RWPE1 (cell line): ENCODE measurements at regions not wholly inside any gene's neighbourhood (a gene's known extent, or its start where the extent isn't known, plus 50 kb on each side); places are given as distances from the start of the nearest gene placed in this dataset.

ENCODE experiments used
- CTCF ChIA-PET: fragments of 350-600 bp; sonication (Branson Sonifier 250); formaldehyde crosslinking; extraction: SDS; loops from one replicate; lab custom pipeline; 2021; lab: Yijun Ruan, JAX
- POLR2A ChIA-PET: fragments of 400-600 bp; formaldehyde crosslinking; extraction: SDS; loops from one replicate; lab custom pipeline; 2020; ENCODE audit warnings: antibody characterized with exemption; ENCODE audit not compliant: low non-redundant PET; lab: Yijun Ruan, JAX
- DNase-seq: peaks from one replicate; pipeline ENCODE4 v3.0.0; 2012; ENCODE audit warnings: low spot score
- H3K27ac ChIP-seq: fragments of 450-650 bp; 2 replicates; pipeline ENCODE4 v1.5.1; 2017
- CTCF ChIP-seq: fragments of 450-650 bp; conservative IDR thresholded peaks from 2 replicates; pipeline ENCODE4 v1.5.1; 2017; ENCODE audit warnings: low read depth, mild to moderate bottlenecking

DNA sequence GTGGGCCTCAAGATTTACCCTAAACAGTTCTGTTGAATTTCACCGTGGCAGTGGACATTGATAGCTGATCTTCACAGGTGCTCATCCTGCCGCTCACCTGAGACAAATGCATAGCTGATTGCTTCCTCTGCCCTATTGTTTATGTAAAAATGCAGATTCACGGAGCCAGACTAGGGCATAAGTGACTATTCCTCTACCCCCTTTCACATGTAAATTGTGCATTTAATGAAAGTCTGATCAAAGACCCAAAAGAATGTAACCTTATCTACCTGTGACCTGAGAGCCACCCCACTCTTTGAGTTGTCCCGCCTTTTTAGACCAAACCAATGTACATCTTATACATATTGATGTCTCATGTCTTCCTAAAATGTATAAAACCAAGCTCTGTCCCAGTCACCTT, 312.4 kb upstream of the CDH5 start:
- no peak for DNase-seq
- H3K27ac ChIP-seq: no peak overlapping the region
- ChIA-PET POLR2A (no interaction called here), CTCF (interaction anchor here (0.7 kb wide), 2 partner anchors 57 to 340 kb away, joined by 3 to 4 read pairs; no protein-coding TSS in a partner anchor)
- TF ChIP-seq CTCF: no peak

DNA sequence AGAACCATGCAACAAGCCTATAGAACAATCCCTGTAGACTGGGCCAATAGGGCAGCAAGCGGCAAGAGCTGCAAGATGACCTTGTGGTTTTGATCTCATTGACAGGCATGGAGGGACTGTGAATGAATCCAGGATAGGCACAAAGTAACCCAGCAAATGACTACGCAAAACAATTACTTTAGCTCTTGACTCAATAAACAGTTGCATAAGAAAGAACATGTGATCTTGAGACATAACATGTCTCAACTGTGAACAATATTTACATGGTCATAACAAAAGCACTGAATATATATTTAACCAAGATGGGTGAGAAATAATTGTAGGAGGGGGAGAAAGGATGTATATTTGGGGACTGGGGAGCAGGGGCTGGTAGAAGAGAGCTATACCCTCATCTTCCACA, 313.7 kb upstream of the CDH5 start:
- CTCF ChIA-PET: interaction anchor here (0.7 kb wide), 1 partner anchor 1102 kb away, joined by 4 read pairs; no protein-coding TSS in a partner anchor
- POLR2A ChIA-PET: no interaction called here
- DNase-seq: no peak
- H3K27ac ChIP-seq: no peak overlapping the region
- no peak for TF ChIP-seq CTCF

GRCh38 chr16:66050991-66051390, 315.5 kb upstream of the CDH5 start:
- POLR2A ChIA-PET: no interaction called here
- no peak for DNase-seq
- no peak overlapping the region for H3K27ac ChIP-seq
- TF ChIP-seq CTCF: no peak
- CTCF ChIA-PET: no interaction called here

DNA sequence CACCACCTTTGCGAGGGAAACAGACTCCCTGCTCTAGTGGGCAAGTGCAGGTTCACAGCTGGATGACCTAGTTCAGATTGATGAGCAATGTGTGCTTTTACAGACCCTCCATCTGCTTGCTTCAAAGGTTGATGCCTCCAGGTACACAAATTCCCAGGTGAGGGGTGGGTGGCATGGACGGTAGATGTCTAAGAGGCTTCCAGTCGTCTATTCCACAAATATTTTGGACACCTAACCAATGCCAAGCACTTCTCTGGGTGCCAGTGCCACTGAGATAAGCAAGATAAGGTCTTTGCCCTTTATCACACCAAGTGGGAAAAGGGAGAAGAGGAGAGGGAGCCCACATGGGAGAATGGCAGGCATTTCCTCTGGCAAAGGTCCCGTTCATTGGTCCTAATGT, 316.6 kb upstream of the CDH5 start:
- CTCF ChIA-PET: interaction anchor here (0.7 kb wide), 1 partner anchor 151 kb away, joined by 3 read pairs; no protein-coding TSS in a partner anchor
- H3K27ac ChIP-seq: no peak overlapping the region
- POLR2A ChIA-PET: no interaction called here
- DNase-seq: no peak
- TF ChIP-seq CTCF: no peak

DNA sequence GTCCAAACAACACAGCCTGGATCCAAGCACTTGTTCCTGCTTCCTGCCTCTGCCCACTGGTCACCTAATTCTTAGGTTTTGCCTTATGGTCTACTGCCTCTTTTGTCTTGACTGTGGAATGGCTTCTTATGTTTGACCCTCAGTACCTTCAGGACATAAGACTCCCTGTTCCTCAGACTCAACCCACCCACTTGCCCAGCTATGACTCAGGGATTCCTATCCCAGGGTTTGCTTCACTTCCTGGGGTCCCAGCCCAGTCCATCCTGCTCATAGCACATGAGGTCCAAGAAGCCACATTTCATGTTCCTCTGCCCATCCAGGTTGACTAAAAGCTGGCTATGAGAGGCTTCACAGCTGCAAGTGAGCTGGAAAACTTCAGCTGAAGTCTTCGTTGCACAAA, 320.9 kb upstream of the CDH5 start:
- CTCF ChIA-PET: interaction anchor here (0.7 to 1.0 kb wide), 2 partner anchors 183 to 697 kb away, joined by 4 read pairs; no protein-coding TSS in a partner anchor
- no peak overlapping the region for H3K27ac ChIP-seq
- TF ChIP-seq CTCF: no peak
- no peak for DNase-seq
- POLR2A ChIA-PET: no interaction called here

- POLR2A ChIA-PET: no interaction called here
- no peak overlapping the region for H3K27ac ChIP-seq
- no peak for TF ChIP-seq CTCF
- DNase-seq: no peak
- CTCF ChIA-PET: interaction anchor here (1.0 kb wide), 1 partner anchor 184 kb away, joined by 4 read pairs; no protein-coding TSS in a partner anchor
These were observed 321.9 kb upstream of the CDH5 start for GRCh38 chr16:66044556-66044955.
